Transverse colon (tissue), 4 donors: ENCODE measurements at regions not wholly inside any gene's neighbourhood (a gene's known extent, or its start where the extent isn't known, plus 50 kb on each side); places are given as distances from the start of the nearest gene placed in this dataset.

Experiments
- EP300 ChIP-seq: sonication (generic); formaldehyde crosslinking; IDR thresholded peaks from one replicate; pipeline ENCODE4 v1.6.1; 2017; ENCODE audit warnings: antibody characterized with exemption, low read depth
- POLR2A ChIP-seq: fragments of 450-650 bp; IDR thresholded peaks from one replicate; pipeline ENCODE4 v1.6.1; 2016; ENCODE audit warnings: antibody characterized with exemption, mild to moderate bottlenecking, moderate library complexity
- POLR2AphosphoS5 ChIP-seq, 3 donors: sonication (generic); formaldehyde crosslinking; IDR thresholded peaks; one replicate each; pipeline ENCODE4 v1.6.1; 2016; ENCODE audit warnings: antibody characterized with exemption in 3 of 3
- TF ChIP-seq, protein P1 (sequence below), 5 experiments: fragments of 200-600 bp in 3 of 5; fragments of 450-650 bp in 2 of 5; sonication (generic) in 3 of 5; IDR thresholded peaks; 1 replicate in 2 of 5; 2 replicates in 3 of 5; pipeline ENCODE4 v1.5.1; 2016 to 2017; ENCODE audit warnings: antibody characterized with exemption in 5 of 5, inconsistent platforms in 3 of 5, mild to moderate bottlenecking in 2 of 5, moderate library complexity in 1 of 5

DNA sequence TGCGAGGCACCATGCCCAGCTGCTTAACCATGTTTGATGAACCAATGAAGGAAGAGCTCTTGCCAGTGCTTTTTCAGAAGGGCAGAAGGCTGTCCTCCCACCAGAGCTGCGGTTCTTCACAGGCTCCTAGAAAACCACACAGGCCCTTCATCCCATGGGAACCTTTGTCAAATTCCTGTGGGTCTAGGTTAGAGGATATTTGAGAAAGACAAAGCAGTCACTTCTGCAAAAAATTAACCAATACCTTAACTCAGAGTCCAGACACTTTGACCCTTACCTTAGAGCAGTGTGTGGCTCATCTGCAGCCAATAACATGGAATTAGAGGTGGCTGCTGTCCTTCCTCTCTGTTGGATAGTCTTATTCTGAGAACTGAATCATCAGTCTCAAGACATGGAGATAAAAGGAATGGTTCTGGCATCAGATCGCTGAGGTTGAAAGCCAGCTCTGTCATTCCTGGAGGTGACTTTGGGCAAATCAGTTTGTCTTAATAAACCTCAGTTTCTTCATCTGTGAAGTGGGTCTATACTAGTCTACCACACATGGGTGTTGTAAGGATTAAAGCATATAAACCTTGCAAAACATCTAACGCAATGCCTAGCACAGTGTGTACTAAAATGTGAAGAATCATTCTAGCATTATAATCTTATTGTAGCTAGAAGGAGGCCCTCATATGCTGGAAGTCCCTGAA lies 65.1 kb upstream of the PIP4K2A start:
- TF ChIP-seq, protein P1, sequence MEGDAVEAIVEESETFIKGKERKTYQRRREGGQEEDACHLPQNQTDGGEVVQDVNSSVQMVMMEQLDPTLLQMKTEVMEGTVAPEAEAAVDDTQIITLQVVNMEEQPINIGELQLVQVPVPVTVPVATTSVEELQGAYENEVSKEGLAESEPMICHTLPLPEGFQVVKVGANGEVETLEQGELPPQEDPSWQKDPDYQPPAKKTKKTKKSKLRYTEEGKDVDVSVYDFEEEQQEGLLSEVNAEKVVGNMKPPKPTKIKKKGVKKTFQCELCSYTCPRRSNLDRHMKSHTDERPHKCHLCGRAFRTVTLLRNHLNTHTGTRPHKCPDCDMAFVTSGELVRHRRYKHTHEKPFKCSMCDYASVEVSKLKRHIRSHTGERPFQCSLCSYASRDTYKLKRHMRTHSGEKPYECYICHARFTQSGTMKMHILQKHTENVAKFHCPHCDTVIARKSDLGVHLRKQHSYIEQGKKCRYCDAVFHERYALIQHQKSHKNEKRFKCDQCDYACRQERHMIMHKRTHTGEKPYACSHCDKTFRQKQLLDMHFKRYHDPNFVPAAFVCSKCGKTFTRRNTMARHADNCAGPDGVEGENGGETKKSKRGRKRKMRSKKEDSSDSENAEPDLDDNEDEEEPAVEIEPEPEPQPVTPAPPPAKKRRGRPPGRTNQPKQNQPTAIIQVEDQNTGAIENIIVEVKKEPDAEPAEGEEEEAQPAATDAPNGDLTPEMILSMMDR (IDR thresholded peaks at IDR 0.05): no peak
- TF ChIP-seq POLR2A: no peak
- TF ChIP-seq POLR2AphosphoS5 (IDR thresholded peaks at IDR 0.05): no peak
- TF ChIP-seq EP300: no peak
